Pulmonary artery endothelial cell (primary cell): ENCODE measurements at regions not wholly inside any gene's neighbourhood (a gene's known extent, or its start where the extent isn't known, plus 50 kb on each side); places are given as distances from the start of the nearest gene placed in this dataset.
"Not testable (repeated sequence)": the region's sequence is repeated elsewhere in the genome, so short reads cannot be mapped to it uniquely, and the experiment has no call there.

Source experiments
- DNase-seq: peaks from one replicate; pipeline ENCODE4 v3.0.0-alpha.2; 2011; ENCODE audit warnings: low read depth, low spot score

DNA sequence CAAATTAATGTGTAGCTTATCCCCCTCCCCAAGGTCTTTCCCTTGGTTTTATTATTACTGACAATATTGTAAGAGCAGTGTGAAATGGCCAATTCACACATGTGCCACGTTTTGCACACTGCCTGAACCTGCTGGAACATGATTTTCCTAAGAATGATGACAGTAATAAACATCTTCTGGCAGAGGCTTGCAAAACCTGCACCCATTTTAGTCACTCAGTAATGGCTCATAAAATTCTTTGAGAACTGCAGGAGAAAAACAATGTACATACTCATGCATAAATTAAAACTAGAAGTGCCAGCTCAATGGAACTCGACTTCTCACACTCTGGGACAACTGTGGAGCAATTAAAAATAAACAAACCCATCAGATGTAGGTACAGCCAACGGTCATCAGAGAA lies 96.8 kb upstream of the POMZP3 start:
- not testable (repeated sequence) for DNase-seq

DNA sequence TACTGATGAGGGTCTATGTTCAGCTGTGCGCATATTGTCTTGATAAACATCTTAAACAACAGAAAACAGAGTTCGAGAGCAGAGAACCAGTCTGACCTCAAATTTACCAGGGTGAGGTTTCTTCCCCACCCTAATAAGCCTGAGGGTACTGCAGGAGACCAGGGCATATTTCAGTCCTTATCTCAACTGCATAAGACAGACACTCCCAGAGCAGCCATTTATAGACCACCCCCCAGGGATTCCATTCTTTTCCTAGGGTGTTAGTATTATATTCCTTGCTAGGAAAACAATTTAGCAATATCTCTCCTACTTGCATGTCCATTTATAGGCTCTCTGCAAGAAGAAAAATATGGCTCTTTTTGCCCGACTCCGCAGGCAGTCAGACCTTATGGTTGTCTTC lies 89.5 kb upstream of the POMZP3 start:
- not testable (repeated sequence) for DNase-seq

DNA sequence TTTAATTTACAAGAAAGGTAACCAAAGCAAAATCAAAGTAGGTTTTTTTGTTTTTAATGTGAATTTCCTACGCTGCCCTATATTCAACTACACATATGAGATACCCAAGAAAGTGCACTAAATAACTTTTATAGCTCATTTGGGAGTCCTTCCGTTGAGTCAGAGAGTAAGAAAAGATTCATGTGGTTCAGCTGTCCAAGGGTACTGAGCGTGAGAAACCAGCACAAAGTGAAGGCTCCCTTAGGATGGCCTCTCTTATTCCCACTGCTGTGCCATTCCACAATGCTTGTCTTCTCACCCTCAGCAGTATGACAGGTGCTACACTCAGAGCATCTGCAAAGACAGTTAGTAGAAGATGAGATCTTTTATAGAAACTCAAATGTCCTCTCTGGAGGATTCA lies 85.8 kb upstream of the POMZP3 start:
- not testable (repeated sequence) for DNase-seq

DNA sequence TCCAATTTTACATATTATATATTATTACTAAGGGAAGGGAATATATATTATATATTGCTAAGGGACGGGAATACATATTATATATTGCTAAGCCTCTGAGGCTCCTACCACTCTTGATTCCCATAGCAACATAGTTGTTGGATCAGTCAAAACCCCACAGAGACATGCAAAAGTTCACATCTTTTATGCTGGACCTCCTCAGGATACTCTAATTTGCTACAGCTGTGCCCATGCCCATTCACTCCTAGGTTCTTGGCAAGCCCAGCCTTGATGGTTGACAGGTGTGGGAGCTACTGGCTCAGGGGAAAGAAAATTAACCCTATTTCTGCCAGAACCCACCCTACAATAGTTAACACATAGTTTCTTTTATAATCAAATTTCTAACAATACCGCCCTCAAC lies 84.6 kb upstream of the POMZP3 start:
- DNase-seq, result not testable (repeated sequence)

DNA sequence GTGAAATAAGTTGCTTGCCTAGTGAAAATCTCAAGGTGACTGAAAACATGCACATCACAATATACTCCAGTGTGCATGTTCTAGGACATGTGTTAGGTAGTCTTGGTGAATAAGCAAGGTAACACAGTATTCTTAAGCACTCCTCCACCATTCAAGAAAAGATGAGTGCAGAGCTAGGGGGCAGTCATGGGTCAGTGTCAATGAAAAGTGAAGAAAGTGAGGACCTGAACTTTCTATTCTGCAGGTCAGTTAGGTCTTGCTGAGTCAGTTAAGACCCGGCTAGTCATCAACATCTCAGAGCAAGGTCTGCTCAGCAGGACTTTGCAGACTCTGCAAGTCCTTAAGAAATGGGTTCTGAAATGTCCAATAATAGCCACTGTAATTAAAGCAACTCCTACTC lies 82.6 kb upstream of the POMZP3 start:
- DNase-seq, result not testable (repeated sequence)

DNA sequence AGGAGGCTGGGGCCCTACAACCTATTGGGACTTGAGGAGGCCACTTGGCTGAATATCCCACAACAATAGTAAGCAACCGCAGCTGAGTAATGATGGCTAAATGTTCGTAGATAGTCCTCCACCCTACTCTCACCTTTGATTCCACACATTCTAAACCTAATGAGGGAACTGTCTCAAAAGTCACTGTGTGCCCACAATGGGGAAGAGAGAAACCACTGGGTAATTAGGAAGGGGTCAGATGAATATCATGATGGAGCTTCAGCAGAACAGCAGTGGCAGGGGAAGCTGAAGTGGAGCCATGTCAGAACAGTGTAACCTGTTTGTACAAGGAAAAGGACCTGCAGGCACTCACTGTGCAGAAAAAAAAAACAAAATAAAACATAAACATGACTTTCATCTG lies 81.4 kb upstream of the POMZP3 start:
- not testable (repeated sequence) for DNase-seq

DNA sequence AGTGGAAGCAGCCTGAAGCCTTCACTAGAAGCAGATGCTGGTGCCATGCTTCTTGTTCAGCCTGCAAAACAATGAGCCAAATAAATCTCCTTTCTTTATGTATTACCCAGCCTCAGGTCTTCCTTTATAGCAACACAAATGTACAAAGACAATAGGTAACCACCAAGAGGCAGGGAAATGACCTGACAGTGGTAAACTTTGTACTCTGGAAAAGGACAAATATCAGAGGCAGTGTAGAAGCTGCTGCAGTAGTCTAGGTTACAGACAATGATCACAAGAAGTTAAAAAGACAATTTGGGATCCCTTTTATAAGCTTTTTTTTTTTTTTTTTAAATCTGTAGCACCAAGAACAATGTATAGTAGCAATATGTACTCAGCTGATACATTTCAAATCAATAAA lies 76.7 kb upstream of the POMZP3 start:
- DNase-seq, result not testable (repeated sequence)

DNA sequence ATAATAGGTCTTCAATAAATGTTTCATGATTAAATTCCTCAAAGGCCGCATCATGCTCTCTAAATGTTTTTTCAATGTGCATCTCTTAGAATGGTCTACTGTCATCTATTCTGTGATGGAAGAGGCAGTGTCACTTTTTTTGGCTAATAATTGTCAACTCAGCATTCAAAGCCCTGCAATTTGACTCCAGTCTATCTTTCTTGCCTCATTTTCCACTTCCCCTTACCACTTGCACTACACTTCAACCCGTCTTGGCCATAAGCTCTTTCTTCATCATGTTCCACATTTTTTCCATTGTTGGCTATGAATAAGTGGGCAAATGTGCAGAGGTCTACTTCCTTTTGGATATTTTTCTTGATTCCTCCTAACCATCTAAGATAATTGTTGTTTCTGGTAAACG lies 59.2 kb upstream of the POMZP3 start:
- DNase-seq, result not testable (repeated sequence)

DNA sequence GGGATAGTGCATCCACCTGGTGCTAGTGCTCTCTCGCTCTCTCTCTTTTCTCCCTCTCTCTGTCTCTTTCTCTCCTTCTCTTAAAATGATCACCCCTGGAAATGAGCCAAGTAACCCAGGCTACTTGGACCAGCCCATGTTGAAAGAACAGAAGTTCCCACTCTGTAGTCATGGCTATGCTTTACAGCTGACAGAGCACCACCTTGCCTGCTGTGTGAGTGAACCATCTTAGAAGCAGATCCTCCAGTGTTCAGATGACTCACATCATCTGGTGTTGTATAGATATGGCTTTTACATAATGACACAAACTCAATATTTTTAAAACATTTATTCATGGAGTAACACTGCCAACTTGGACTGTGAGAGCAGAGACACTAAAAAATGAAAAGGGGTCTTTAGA lies 57.7 kb upstream of the POMZP3 start:
- DNase-seq, result not testable (repeated sequence)

DNA sequence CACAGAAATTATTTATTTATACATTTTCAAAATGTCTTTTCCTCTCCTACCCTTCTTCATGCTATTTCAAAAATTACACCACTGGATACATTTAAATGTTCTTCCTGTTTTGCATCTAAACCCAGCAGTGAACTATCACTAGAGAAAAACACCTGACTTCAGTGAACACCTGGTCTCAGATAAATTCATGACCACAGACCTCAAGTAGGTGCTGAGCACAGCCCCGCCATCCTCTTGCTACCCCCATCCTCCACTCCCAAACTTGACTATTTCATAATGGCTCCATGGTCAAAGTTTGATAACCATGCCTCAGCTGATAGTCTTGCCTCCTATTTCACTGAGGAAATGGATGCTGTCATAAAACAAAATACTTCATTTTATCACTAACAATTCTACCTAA lies 56.6 kb upstream of the POMZP3 start:
- DNase-seq, result not testable (repeated sequence)

DNA sequence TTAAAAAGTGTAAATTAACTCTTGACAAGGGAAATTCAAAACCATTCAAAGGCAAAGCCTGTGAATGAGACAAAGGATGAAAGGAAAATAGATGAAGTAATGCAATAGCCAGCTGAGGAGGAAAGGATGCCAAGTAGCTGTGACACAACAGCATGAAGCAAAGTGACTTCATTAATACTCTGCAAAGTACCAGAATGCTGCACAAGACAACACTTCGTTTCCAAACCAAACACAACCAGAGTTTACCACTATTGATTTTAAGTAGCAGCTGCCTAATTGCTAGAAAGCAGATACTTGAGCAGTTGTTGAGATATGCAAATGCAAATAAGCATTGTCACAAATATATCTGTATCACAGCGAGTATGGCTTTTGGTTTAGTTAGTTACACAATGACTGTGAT lies 54.7 kb upstream of the POMZP3 start:
- not testable (repeated sequence) for DNase-seq

DNA sequence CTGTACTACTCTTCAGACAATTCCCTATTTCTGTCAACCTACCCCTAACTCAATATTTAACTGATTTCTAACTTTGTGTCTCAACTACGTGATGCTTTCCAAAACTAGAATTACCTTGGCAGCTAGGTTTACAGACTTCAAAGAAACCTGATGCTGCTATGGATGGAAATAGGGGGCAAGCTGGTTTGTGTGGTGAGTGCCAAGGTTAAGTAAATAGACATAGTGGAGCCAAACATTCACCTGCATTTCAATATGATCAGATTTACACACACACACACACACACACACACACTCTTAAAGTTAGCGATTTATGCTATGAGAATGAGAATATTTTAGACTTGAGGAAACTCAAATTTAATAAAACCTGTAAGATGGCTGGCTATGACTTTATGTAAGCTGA lies 52.1 kb upstream of the POMZP3 start:
- DNase-seq, result not testable (repeated sequence)

DNA sequence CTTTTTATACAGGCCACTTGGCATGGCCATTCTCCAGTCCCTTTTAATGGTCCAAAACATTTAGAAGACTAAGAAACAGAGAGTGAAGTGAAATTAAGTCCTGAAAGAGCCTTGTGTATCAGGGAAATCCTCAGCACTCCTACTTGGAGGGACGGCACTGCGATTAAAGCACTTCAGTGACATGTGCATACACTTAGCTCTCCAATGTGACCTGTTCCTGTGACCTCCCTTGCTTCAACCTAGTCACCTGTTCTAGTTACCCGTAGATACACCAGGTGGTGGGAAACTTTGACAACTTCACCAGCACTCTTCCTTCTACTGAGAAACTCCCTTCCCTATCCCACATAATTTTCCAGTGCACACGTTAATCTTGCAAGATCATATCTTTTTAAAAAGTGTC lies 51.4 kb upstream of the POMZP3 start:
- not testable (repeated sequence) for DNase-seq

DNA sequence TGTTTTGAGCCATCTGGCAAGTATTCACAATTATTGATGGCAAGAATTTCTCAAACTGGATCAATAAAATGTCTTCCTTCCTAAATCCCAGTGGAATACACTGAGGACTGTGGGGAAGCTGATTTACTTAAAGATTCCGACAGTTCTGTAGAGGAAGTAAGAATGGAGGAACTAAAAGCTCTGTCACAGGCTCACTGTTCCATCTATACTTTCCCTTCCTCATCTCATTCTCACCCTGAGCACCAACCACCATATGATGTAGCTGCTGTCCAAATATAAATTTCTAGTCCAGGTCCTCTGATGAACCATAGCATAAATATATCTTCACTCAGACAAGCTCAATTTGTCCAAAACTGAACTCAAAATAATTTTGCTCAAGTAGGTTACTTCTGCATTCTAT lies 49.8 kb upstream of the POMZP3 start:
- not testable (repeated sequence) for DNase-seq
